Ascending aorta (tissue), 2 donors: ENCODE measurements at regions not wholly inside any gene's neighbourhood (a gene's known extent, or its start where the extent isn't known, plus 50 kb on each side); places are given as distances from the start of the nearest gene placed in this dataset.
"Not testable (repeated sequence)": the region's sequence is repeated elsewhere in the genome, so short reads cannot be mapped to it uniquely, and the experiment has no call there.

Experiments used
- DNase-seq, 2 donors: peaks; one replicate each; pipeline ENCODE4 v3.0.0-alpha.2; 2019; ENCODE audit warnings: low spot score in 2 of 2
- H3K27ac ChIP-seq, 2 donors: fragments of 200-600 bp; sonication (generic); one replicate each; pipeline ENCODE4 v1.5.1; 2016 to 2017; ENCODE audit warnings: mild to moderate bottlenecking in 1 of 2
- H3K27me3 ChIP-seq: fragments of 200-600 bp; sonication (generic); one replicate; pipeline ENCODE4 v1.5.1; 2017
- H3K36me3 ChIP-seq, 2 donors: fragments of 200-600 bp; sonication (generic); one replicate each; pipeline ENCODE4 v1.5.1; 2016
- H3K4me1 ChIP-seq, 2 donors: fragments of 200-600 bp; sonication (generic); one replicate each; pipeline ENCODE4 v1.5.1; 2016 to 2017; ENCODE audit warnings: mild to moderate bottlenecking in 1 of 2
- H3K4me3 ChIP-seq, 2 donors: fragments of 200-600 bp; sonication (generic); one replicate each; pipeline ENCODE4 v1.5.1; 2016 to 2017; ENCODE audit warnings: mild to moderate bottlenecking in 1 of 2
- H3K9me3 ChIP-seq, 2 donors: fragments of 200-600 bp; sonication (generic); one replicate each; pipeline ENCODE4 v1.5.1; 2016
- CTCF ChIP-seq, 3 experiments: fragments of 200-600 bp in 2 of 3; fragments of 450-650 bp in 1 of 3; sonication (generic) in 2 of 3; IDR thresholded peaks; one replicate each; pipeline ENCODE4 v1.5.1; 2016 to 2019; ENCODE audit warnings: antibody characterized with exemption in 3 of 3, mild to moderate bottlenecking in 1 of 3, moderate library complexity in 1 of 3
- intact Hi-C: fragments of 100-400 bp; cut with DNase I; formaldehyde crosslinking; loops from one replicate; pipeline ENCODE4 v1.15.1; 2023

DNA sequence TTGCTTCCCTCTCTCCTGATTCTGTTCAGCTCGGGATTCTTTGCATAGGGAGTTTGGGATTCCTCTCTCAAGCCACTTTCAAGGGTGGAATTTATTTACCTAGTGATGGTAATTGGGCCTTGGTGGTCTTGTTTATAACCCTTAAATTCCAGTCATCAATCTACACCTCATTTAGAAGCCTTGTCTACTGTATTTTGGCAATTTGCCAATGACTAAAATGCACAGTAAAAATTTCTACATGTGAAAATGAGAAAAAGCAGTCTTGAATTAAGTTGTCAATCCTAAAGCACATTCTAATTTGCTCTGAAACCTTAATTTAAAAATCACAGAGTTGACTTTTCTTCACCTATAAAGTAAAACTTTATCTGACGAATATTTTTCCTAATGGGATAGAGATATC, 749.2 kb upstream of the CRIM1 start:
- H3K27me3 ChIP-seq = no peaks in the 10 kb centered on the region
- no peaks in the 10 kb centered on the region for H3K9me3 ChIP-seq
- no peak for DNase-seq
- intact Hi-C loops = no loop called here
- TF ChIP-seq CTCF (IDR thresholded peaks at IDR 0.05) = no peak
- H3K27ac ChIP-seq = no peak overlapping the region
- no peak overlapping the region for H3K4me3 ChIP-seq
- no peaks in the 10 kb centered on the region for H3K36me3 ChIP-seq
- no peaks in the 10 kb centered on the region for H3K4me1 ChIP-seq

DNA sequence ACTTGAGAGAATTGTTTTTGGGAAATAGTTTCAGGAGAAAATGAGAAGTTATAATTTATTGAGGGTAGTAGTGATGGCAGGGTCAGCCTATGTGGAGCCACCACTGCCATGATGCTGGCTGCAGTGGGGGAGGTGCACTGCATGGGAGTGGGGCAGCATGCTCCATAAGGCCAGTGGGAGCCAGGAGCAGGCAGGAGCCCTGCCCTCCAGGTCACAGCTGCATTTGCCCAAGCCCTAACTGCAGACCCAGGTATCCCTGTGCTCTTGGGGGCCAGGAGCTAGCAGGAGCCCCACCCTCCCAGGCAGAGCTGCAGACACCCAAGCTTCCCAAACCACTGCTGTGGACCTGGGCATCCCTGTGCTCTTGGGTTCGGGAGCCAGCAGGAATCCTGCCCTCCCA, 757.3 kb upstream of the CRIM1 start:
- no peak for TF ChIP-seq CTCF (IDR thresholded peaks at IDR 0.05)
- intact Hi-C loops = no loop called here

DNA sequence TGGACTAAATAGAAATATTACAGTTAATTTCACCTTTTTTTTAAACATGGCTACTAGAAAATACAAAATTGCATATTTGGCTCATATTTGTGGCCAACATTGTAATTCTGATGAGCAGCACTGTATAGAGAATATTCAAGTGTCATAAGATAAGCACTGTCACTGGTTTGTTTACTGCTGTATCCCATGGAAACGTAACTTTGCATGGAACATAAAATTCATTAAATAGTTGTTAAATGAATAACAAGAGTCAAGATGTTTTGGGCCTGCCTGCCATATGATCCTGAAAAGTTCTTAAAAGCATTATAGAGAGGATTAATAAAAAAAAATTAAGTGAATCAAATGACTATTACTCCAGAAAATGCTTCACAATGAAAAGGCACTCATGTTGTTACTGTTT, 763.7 kb upstream of the CRIM1 start:
- TF ChIP-seq CTCF (IDR thresholded peaks at IDR 0.05) = no peak
- no peak overlapping the region for H3K27ac ChIP-seq

More for the DNA sequence above, 757.3 kb upstream of the CRIM1 start:
- no peaks in the 10 kb centered on the region for H3K36me3 ChIP-seq
- H3K9me3 ChIP-seq = no peaks in the 10 kb centered on the region
- H3K27ac ChIP-seq = no peak overlapping the region
- no peak for DNase-seq
- H3K27me3 ChIP-seq = no peaks in the 10 kb centered on the region
- H3K4me1 ChIP-seq = no peaks in the 10 kb centered on the region
- no peak overlapping the region for H3K4me3 ChIP-seq

DNA sequence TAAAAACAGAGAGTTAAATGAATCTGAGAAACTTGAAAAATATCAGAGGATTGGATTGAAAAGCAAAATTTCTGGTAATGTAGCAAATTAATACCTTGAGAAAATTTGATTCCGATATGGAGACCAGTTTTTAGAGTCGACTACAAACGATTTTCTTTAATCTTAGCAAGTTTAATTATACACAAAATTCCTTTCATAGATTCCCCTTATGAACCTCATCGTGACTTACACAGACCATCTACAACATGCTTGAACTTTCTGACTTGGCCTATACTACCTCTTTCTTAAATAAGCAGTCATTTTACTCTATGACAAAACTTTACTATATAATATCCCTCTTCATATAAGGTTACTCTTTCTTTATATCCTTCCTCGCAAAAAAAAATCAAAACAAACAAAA, 769.6 kb upstream of the CRIM1 start:
- H3K4me3 ChIP-seq = no peak overlapping the region
- no peak for TF ChIP-seq CTCF (IDR thresholded peaks at IDR 0.05)
- no peak for DNase-seq
- intact Hi-C loops = no loop called here
- H3K27ac ChIP-seq = no peak overlapping the region
- no peaks in the 10 kb centered on the region for H3K36me3 ChIP-seq
- H3K9me3 ChIP-seq = no peaks in the 10 kb centered on the region
- H3K4me1 ChIP-seq = no peaks in the 10 kb centered on the region
- H3K27me3 ChIP-seq = no peaks in the 10 kb centered on the region

More for the DNA sequence above, 763.7 kb upstream of the CRIM1 start:
- intact Hi-C loops = no loop called here
- no peaks in the 10 kb centered on the region for H3K4me1 ChIP-seq
- no peaks in the 10 kb centered on the region for H3K9me3 ChIP-seq
- no peak for DNase-seq
- H3K36me3 ChIP-seq = no peaks in the 10 kb centered on the region
- no peaks in the 10 kb centered on the region for H3K27me3 ChIP-seq
- no peak overlapping the region for H3K4me3 ChIP-seq

DNA sequence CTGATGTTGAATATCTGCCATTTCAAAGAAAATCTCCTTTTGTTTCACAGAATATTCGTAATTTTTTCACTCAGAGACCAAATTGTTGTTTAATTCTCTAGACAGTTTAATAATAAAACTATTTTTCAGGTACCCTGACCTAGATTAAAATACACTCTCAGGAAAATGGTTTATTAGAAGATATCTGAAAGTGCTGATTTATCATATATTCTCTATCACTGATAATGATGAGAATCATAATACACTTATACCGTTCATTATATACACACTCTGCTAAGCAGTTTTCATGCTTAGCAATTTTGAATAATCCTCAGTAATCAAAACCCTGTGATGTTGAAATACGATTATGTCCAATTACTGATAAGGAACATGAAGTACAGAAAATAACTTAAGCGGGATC, 772.9 kb upstream of the CRIM1 start:
- Histone ChIP-seq H3K9me3 (no peaks in the 10 kb centered on the region), H3K36me3 (no peaks in the 10 kb centered on the region), H3K4me1 (no peaks in the 10 kb centered on the region), H3K27ac (no peak overlapping the region), H3K27me3 (no peaks in the 10 kb centered on the region), H3K4me3 (no peak overlapping the region)
- no peak for DNase-seq
- no peak for TF ChIP-seq CTCF (IDR thresholded peaks at IDR 0.05)
- intact Hi-C loops = no loop called here

GRCh38 chr2:35580956-35581355, 774.6 kb upstream of the CRIM1 start:
- intact Hi-C loops = no loop called here
- H3K27me3 ChIP-seq = no peaks in the 10 kb centered on the region
- no peak overlapping the region for H3K27ac ChIP-seq
- H3K4me3 ChIP-seq = no peak overlapping the region
- no peaks in the 10 kb centered on the region for H3K4me1 ChIP-seq
- no peak for TF ChIP-seq CTCF (IDR thresholded peaks at IDR 0.05)
- DNase-seq = no peak
- H3K9me3 ChIP-seq = no peaks in the 10 kb centered on the region
- no peaks in the 10 kb centered on the region for H3K36me3 ChIP-seq

GRCh38 chr2:35568574-35568973, 787.0 kb upstream of the CRIM1 start:
- H3K36me3 ChIP-seq, H3K27ac ChIP-seq, H3K9me3 ChIP-seq, H3K27me3 ChIP-seq, H3K4me3 ChIP-seq, H3K4me1 ChIP-seq, intact Hi-C loops, DNase-seq: not testable (repeated sequence)
